B cell (primary cell): ENCODE measurements at regions not wholly inside any gene's neighbourhood (a gene's known extent, or its start where the extent isn't known, plus 50 kb on each side); places are given as distances from the start of the nearest gene placed in this dataset.

Experiments
- CTCF ChIP-seq: fragments of 200-600 bp; IDR thresholded peaks from one replicate; pipeline ENCODE4 v1.8.0; 2022; ENCODE audit warnings: antibody characterized with exemption, mild to moderate bottlenecking
- EZH2 ChIP-seq: IDR thresholded peaks from 2 replicates; pipeline ENCODE4 v1.6.1; 2012; ENCODE audit warnings: borderline replicate concordance, low read depth, mild to moderate bottlenecking, moderate library complexity, low read length; ENCODE audit not compliant: insufficient read depth, poor library complexity, severe bottlenecking

- TF ChIP-seq CTCF = no peak
- no peak for TF ChIP-seq EZH2
These were observed 395.2 kb downstream of the MID1IP1 start for GRCh38 chrX:39196192-39197102.
